ENCODE measurements at regions not wholly inside any gene's neighbourhood (a gene's known extent, or its start where the extent isn't known, plus 50 kb on each side); places are given as distances from the start of the nearest gene placed in this dataset.

- TF ChIP-seq, protein P1, sequence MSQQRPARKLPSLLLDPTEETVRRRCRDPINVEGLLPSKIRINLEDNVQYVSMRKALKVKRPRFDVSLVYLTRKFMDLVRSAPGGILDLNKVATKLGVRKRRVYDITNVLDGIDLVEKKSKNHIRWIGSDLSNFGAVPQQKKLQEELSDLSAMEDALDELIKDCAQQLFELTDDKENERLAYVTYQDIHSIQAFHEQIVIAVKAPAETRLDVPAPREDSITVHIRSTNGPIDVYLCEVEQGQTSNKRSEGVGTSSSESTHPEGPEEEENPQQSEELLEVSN (IDR thresholded peaks at IDR 0.05) = no peak
- TF ChIP-seq SP1 (IDR thresholded peaks at IDR 0.05; ENCODE audit: low read depth, low read length) (no peak), RFX5 (IDR thresholded peaks at IDR 0.05; ENCODE audit: borderline replicate concordance, low read depth, low read length) (no peak)
These were observed 68.7 kb upstream of the PRDX4 start (continued) for GRCh38 chrX:23598575-23598974.
